Transverse colon (tissue), 4 donors: ENCODE measurements at regions not wholly inside any gene's neighbourhood (a gene's known extent, or its start where the extent isn't known, plus 50 kb on each side); places are given as distances from the start of the nearest gene placed in this dataset.

Source experiments
- CTCF ChIP-seq, 5 experiments: fragments of 200-600 bp in 3 of 5; fragments of 450-650 bp in 2 of 5; sonication (generic) in 3 of 5; IDR thresholded peaks; 1 replicate in 2 of 5; 2 replicates in 3 of 5; pipeline ENCODE4 v1.5.1; 2016 to 2017; ENCODE audit warnings: antibody characterized with exemption in 5 of 5, inconsistent platforms in 3 of 5, mild to moderate bottlenecking in 2 of 5, moderate library complexity in 1 of 5
- POLR2AphosphoS5 ChIP-seq, 3 donors: sonication (generic); formaldehyde crosslinking; IDR thresholded peaks; one replicate each; pipeline ENCODE4 v1.6.1; 2016; ENCODE audit warnings: antibody characterized with exemption in 3 of 3

DNA sequence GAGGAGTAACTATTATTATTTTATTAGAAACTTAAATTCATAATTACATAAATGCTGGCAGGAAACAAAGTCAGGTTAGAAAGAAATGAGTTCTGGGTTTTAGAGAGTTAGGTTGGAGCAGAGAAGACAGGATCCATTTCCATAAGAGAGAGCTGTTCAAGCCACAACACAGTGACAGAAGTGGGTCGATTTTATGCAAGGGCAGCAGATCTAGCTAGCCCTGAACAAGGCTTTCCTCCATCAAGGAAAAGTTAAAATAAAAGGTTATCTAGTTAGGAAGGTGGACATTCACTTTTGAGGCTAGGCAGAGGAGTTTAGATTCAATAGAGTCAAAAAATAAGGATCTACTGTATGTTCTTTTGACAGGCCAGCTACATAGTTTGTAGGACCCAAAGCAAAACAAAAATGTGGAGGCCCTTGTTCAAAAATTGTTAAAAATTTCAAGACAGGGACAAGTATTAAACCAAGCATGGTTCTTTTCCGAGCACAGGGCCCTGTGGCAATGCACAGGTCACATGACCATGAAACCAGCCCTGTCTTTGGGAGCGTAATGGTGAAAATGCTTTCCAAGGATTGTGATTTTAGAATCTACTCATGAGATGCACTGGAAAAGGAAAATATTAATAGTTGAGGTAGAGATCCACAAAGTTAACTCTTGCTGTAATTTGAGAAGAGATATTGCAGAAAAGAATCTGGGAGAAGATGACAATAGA, 91.2 kb upstream of the CREB1 start:
- no peak for TF ChIP-seq CTCF (IDR thresholded peaks at IDR 0.05)
- no peak for TF ChIP-seq POLR2AphosphoS5 (IDR thresholded peaks at IDR 0.05)
